Tibial nerve (tissue), 3 donors: ENCODE measurements at regions not wholly inside any gene's neighbourhood (a gene's known extent, or its start where the extent isn't known, plus 50 kb on each side); places are given as distances from the start of the nearest gene placed in this dataset.

Experiments
- EP300 ChIP-seq, 2 donors: sonication (generic); formaldehyde crosslinking; IDR thresholded peaks; one replicate each; pipeline ENCODE4 v1.6.1; 2017; ENCODE audit warnings: antibody characterized with exemption in 2 of 2, mild to moderate bottlenecking in 1 of 2
- POLR2A ChIP-seq, 2 donors: fragments of 450-650 bp; IDR thresholded peaks; one replicate each; pipeline ENCODE4 v1.6.1; 2017; ENCODE audit warnings: antibody characterized with exemption in 2 of 2, mild to moderate bottlenecking in 2 of 2, moderate library complexity in 2 of 2

DNA sequence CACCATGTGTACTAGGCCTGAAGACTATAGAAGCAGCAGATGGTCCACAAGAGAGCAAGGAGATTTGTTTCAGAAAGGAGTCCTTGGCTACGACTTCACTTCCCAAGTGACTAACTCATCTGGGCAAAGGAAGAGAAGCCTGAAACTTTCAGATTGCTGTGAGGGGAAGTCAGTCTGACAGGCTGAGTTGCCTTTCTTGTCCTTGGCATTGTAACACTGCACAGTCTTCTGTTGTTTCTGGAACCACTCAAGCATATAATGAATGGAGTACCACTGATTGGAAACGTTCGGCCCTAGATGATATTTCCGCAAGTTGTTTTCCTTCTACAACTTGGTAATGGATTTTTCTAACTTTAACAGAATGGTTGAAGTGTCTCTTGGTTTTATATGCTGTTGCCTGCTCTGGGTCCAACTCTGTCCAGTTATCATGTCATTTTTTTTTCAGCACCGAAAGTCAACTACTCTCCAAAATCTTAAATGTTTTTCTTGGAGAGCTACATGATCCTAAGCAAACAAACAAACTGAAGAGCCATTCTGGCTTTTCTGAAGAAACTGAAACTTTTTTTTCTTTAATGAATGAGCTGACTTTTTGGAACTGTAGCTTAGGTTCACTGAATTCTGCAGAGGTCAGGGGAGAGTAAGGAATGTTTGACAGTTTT lies 685.7 kb downstream of the MECOM start:
- TF ChIP-seq POLR2A (IDR thresholded peaks at IDR 0.05): no peak
- no peak for TF ChIP-seq EP300 (IDR thresholded peaks at IDR 0.05)
